BJ (cell line): ENCODE measurements at regions not wholly inside any gene's neighbourhood (a gene's known extent, or its start where the extent isn't known, plus 50 kb on each side); places are given as distances from the start of the nearest gene placed in this dataset.
"Not testable (repeated sequence)": the region's sequence is repeated elsewhere in the genome, so short reads cannot be mapped to it uniquely, and the experiment has no call there.

Experiments used
- CTCF ChIA-PET: fragments of 350-600 bp; formaldehyde crosslinking; extraction: SDS; loops from one replicate; lab custom pipeline; 2021; ENCODE audit warnings: antibody characterized with exemption, inconsistent platforms; lab: Yijun Ruan, JAX
- POLR2A ChIA-PET: fragments of 300-600 bp; sonication (Branson Sonifier 250); formaldehyde crosslinking; extraction: SDS; loops from one replicate; lab custom pipeline; 2021; ENCODE audit warnings: antibody characterized with exemption; lab: Charles Lee
- DNase-seq: peaks from one replicate; pipeline ENCODE4 v3.0.0-alpha.2; 2011; ENCODE audit warnings: low read depth
- H3K27me3 ChIP-seq: 2 replicates; pipeline ENCODE4 v1.6.0; 2011; ENCODE audit warnings: low read length; ENCODE audit not compliant: control insufficient read depth, insufficient read depth
- H3K36me3 ChIP-seq: 2 replicates; pipeline ENCODE4 v1.5.1; 2011; ENCODE audit warnings: low read length; ENCODE audit not compliant: control insufficient read depth, insufficient read depth
- H3K4me3 ChIP-seq: 2 replicates; pipeline ENCODE4 v1.5.1; 2011; ENCODE audit warnings: low read depth, mild to moderate bottlenecking, control low read depth, low read length
- CTCF ChIP-seq: IDR thresholded peaks from 2 replicates; pipeline ENCODE4 v1.5.1; 2011; ENCODE audit warnings: low read depth, mild to moderate bottlenecking, control low read depth, inconsistent platforms, low read length, moderate library complexity; ENCODE audit not compliant: insufficient read depth

- ChIA-PET CTCF (no interaction called here), POLR2A (no interaction called here)
- TF ChIP-seq CTCF = no peak
- Histone ChIP-seq H3K4me3 (no peak overlapping the region), H3K36me3 (no peaks in the 10 kb centered on the region), H3K27me3 (no peaks in the 10 kb centered on the region)
- DNase-seq = no peak
Measured at GRCh38 chr21:35381743-35382310, 332.7 kb upstream of the RUNX1 start.

- POLR2A ChIA-PET, H3K4me3 ChIP-seq, H3K27me3 ChIP-seq, DNase-seq, H3K36me3 ChIP-seq: not testable (repeated sequence)
- CTCF ChIA-PET = interaction anchor here (0.9 kb wide), 1 partner anchor 9 kb away, joined by 3 read pairs; no protein-coding TSS in a partner anchor
Measured at GRCh38 chr21:35380304-35380703, 331.2 kb upstream of the RUNX1 start.

- Histone ChIP-seq H3K27me3 (no peaks in the 10 kb centered on the region), H3K4me3 (no peak overlapping the region), H3K36me3 (no peaks in the 10 kb centered on the region)
- no peak for DNase-seq
- ChIA-PET POLR2A (no interaction called here), CTCF (interaction anchor here (1.5 to 1.7 kb wide), 2 partner anchors 11 to 488 kb away, joined by 3 read pairs; no protein-coding TSS in a partner anchor)
- TF ChIP-seq CTCF = no peak
Measured at GRCh38 chr21:35378881-35379280, 329.8 kb upstream of the RUNX1 start.

GRCh38 chr21:35377505-35378090, 328.5 kb upstream of the RUNX1 start:
- TF ChIP-seq CTCF = no peak
- Histone ChIP-seq H3K27me3 (no peaks in the 10 kb centered on the region), H3K4me3 (no peak overlapping the region), H3K36me3 (no peaks in the 10 kb centered on the region)
- no peak for DNase-seq
- POLR2A ChIA-PET = no interaction called here
- CTCF ChIA-PET = interaction anchor here (1.7 kb wide), 1 partner anchor 487 kb away, joined by 3 read pairs; no protein-coding TSS in a partner anchor

- TF ChIP-seq CTCF = no peak
- no peaks in the 10 kb centered on the region for H3K27me3 ChIP-seq
- H3K36me3 ChIP-seq = no peaks in the 10 kb centered on the region
- no peak overlapping the region for H3K4me3 ChIP-seq
- ChIA-PET POLR2A (no interaction called here), CTCF (no interaction called here)
- no peak for DNase-seq
Measured at GRCh38 chr21:35376406-35377135, 327.5 kb upstream of the RUNX1 start.
